IMR-90 (cell line): ENCODE measurements at regions not wholly inside any gene's neighbourhood (a gene's known extent, or its start where the extent isn't known, plus 50 kb on each side); places are given as distances from the start of the nearest gene placed in this dataset.

Experiments used
- ATAC-seq: fragments of 200-7000 bp; cut with Tn5 transposase; 2 replicates; pipeline ENCODE4 v1.9.1; 2020; ENCODE audit warnings: low read depth, mild to moderate bottlenecking, moderate library complexity
- BruUV-seq: library from RNA; stranded (reverse); fragments of 400-500 nt; replicated peaks from 2 replicates; lab custom pipeline; 2021; lab: Mats Ljungman, UMichigan
- CTCF ChIA-PET: fragments of 300-600 bp; formaldehyde crosslinking; extraction: SDS; loops from one replicate; lab custom pipeline; 2021; ENCODE audit warnings: antibody characterized with exemption; lab: Yijun Ruan, JAX
- POLR2A ChIA-PET: fragments of 300-600 bp; sonication (Branson Sonifier 250); formaldehyde crosslinking; loops from one replicate; lab custom pipeline; 2022; ENCODE audit warnings: antibody characterized with exemption; ENCODE audit not compliant: unreplicated experiment; lab: Charles Lee
- DNase-seq: peaks from one replicate; pipeline ENCODE4 v3.0.0; 2013
- H2AFZ ChIP-seq: replicated peaks from 2 replicates; pipeline ENCODE3; 2013; ENCODE audit warnings: low read length, mild to moderate bottlenecking; ENCODE audit not compliant: poor library complexity
- H2AK5ac ChIP-seq: 2 replicates; pipeline ENCODE4 v1.6.1; 2013; ENCODE audit warnings: low read depth, low read length, inconsistent platforms
- H2AK9ac ChIP-seq: replicated peaks from 2 replicates; pipeline ENCODE3; 2013; ENCODE audit warnings: mild to moderate bottlenecking, low read depth, low read length, moderate library complexity; ENCODE audit not compliant: poor library complexity
- H2BK120ac ChIP-seq: 2 replicates; pipeline ENCODE4 v1.6.1; 2013; ENCODE audit warnings: low read depth, low read length, inconsistent platforms
- H2BK15ac ChIP-seq: 3 replicates; pipeline ENCODE4 v1.6.1; 2013; ENCODE audit warnings: low read depth, low read length, inconsistent platforms
- H2BK20ac ChIP-seq: 2 replicates; pipeline ENCODE4 v1.6.1; 2013; ENCODE audit warnings: low read depth, mild to moderate bottlenecking, inconsistent platforms, low read length, moderate library complexity
- H2BK5ac ChIP-seq: 2 replicates; pipeline ENCODE4 v1.6.1; 2013; ENCODE audit warnings: mild to moderate bottlenecking, low read depth, low read length, inconsistent platforms; ENCODE audit not compliant: poor library complexity, severe bottlenecking
- H3K14ac ChIP-seq: replicated peaks from 2 replicates; pipeline ENCODE4 v1.6.1; 2013; ENCODE audit warnings: low read depth, low read length, inconsistent platforms
- H3K18ac ChIP-seq: 2 replicates; pipeline ENCODE4 v1.6.1; 2013; ENCODE audit warnings: low read depth, low read length, control low read depth
- H3K23ac ChIP-seq: 2 replicates; pipeline ENCODE4 v1.6.1; 2013; ENCODE audit warnings: low read depth, low read length, inconsistent platforms
- H3K27ac ChIP-seq: 2 replicates; pipeline ENCODE4 v1.5.1; 2013; ENCODE audit warnings: mild to moderate bottlenecking, control low read depth, low read length; ENCODE audit not compliant: insufficient read depth
- H3K27me3 ChIP-seq: 2 replicates; pipeline ENCODE4 v1.6.1; 2013; ENCODE audit warnings: low read length; ENCODE audit not compliant: control insufficient read depth, insufficient read depth
- H3K36me3 ChIP-seq: 2 replicates; pipeline ENCODE4 v1.6.1; 2013; ENCODE audit warnings: low read length, mixed read lengths; ENCODE audit not compliant: control insufficient read depth, insufficient read depth
- H3K4ac ChIP-seq: 2 replicates; pipeline ENCODE4 v1.6.1; 2013; ENCODE audit warnings: low read depth, low read length, inconsistent platforms
- H3K4me1 ChIP-seq: 2 replicates; pipeline ENCODE4 v1.6.1; 2013; ENCODE audit warnings: low read length, mixed read lengths; ENCODE audit not compliant: control insufficient read depth, insufficient read depth
- H3K4me2 ChIP-seq: 2 replicates; pipeline ENCODE4 v1.6.1; 2013; ENCODE audit warnings: low read depth, mild to moderate bottlenecking, control low read depth, low read length, moderate library complexity
- H3K4me3 ChIP-seq: 2 replicates; pipeline ENCODE4 v1.5.1; 2013; ENCODE audit warnings: low read depth, mild to moderate bottlenecking, control low read depth, low read length, moderate library complexity; ENCODE audit not compliant: insufficient read depth
- H3K56ac ChIP-seq: 2 replicates; pipeline ENCODE4 v1.6.1; 2013; ENCODE audit warnings: low read length, inconsistent platforms; ENCODE audit not compliant: insufficient read depth; ENCODE audit errors: extremely low read depth
- H3K79me1 ChIP-seq, 2 experiments: 2 replicates each; pipeline ENCODE4 v1.6.1; 2013; ENCODE audit warnings: low read length in 2 of 2, inconsistent platforms in 1 of 2, low read depth in 1 of 2
- H3K9ac ChIP-seq: 2 replicates; pipeline ENCODE4 v1.6.1; 2013; ENCODE audit warnings: low read depth, low read length, control low read depth
- H3K9me1 ChIP-seq: 2 replicates; pipeline ENCODE4 v1.6.1; 2013; ENCODE audit warnings: low read length, inconsistent platforms; ENCODE audit not compliant: insufficient read depth
- H3K9me3 ChIP-seq: 2 replicates; pipeline ENCODE4 v1.6.1; 2013; ENCODE audit warnings: low read length; ENCODE audit not compliant: control insufficient read depth, insufficient read depth
- H4K20me1 ChIP-seq: 2 replicates; pipeline ENCODE4 v1.6.1; 2013; ENCODE audit warnings: low read length, inconsistent platforms; ENCODE audit not compliant: insufficient read depth
- H4K5ac ChIP-seq: 2 replicates; pipeline ENCODE4 v1.6.1; 2013; ENCODE audit warnings: mild to moderate bottlenecking, low read depth, low read length, control low read depth
- H4K8ac ChIP-seq, 2 experiments: 2 replicates each; pipeline ENCODE4 v1.6.1; 2013; ENCODE audit warnings: low read depth in 2 of 2, low read length in 2 of 2, control low read depth in 1 of 2, inconsistent platforms in 1 of 2
- H4K91ac ChIP-seq: 2 replicates; pipeline ENCODE4 v1.6.1; 2013; ENCODE audit warnings: low read depth, low read length, inconsistent platforms; ENCODE audit not compliant: insufficient read depth
- BHLHE40 ChIP-seq: fragments of 150-350 bp; IDR thresholded peaks from 2 replicates; pipeline ENCODE4 v1.6.1; 2016; ENCODE audit warnings: mild to moderate bottlenecking, low read depth, low read length
- CEBPB ChIP-seq: IDR thresholded peaks from 2 replicates; pipeline ENCODE4 v1.6.1; 2012; ENCODE audit warnings: low read depth, low read length, improper control_type of control experiment
- MAZ ChIP-seq: IDR thresholded peaks from 2 replicates; pipeline ENCODE4 v1.6.1; 2012; ENCODE audit warnings: low read depth, mild to moderate bottlenecking, low read length, improper control_type of control experiment, moderate library complexity, borderline replicate concordance
- MXI1 ChIP-seq: IDR thresholded peaks from 2 replicates; pipeline ENCODE4 v1.6.1; 2012; ENCODE audit warnings: low read depth, mild to moderate bottlenecking, low read length, moderate library complexity, borderline replicate concordance
- NFE2L2 ChIP-seq: fragments of 150-350 bp; IDR thresholded peaks from 2 replicates; pipeline ENCODE4 v1.6.1; 2016; ENCODE audit warnings: low read depth, mild to moderate bottlenecking, low read length
- POLR2A ChIP-seq: IDR thresholded peaks from 2 replicates; pipeline ENCODE4 v1.6.1; 2012; ENCODE audit warnings: mild to moderate bottlenecking, low read depth, low read length
- RAD21 ChIP-seq: IDR thresholded peaks from 2 replicates; pipeline ENCODE4 v1.6.1; 2012; ENCODE audit warnings: low read length, improper control_type of control experiment
- RCOR1 ChIP-seq: IDR thresholded peaks from 2 replicates; pipeline ENCODE4 v1.6.1; 2012; ENCODE audit warnings: mild to moderate bottlenecking, low read length, improper control_type of control experiment; ENCODE audit not compliant: insufficient replicate concordance
- RFX5 ChIP-seq: IDR thresholded peaks from 2 replicates; pipeline ENCODE4 v1.8.0; 2012; ENCODE audit warnings: low read depth, mild to moderate bottlenecking, low read length, moderate library complexity
- dilution Hi-C: fragments of 300-500 bp; cut with HindIII; formaldehyde crosslinking; loops from one replicate; pipeline ENCODE4 v1.14.3; 2018; ENCODE audit warnings: low sequenced_read_pairs; ENCODE audit not compliant: unreplicated experiment
- in situ Hi-C: fragments of 300-500 bp; cut with MboI; formaldehyde crosslinking; loops from 3 replicates; pipeline ENCODE4 v1.14.3; 2019; ENCODE audit warnings: low sequenced_read_pairs, inconsistent platforms, mixed read lengths
- intact Hi-C: fragments of 100-400 bp; cut with micrococcal nuclease; formaldehyde crosslinking; loops from 2 replicates; pipeline ENCODE4 v1.10.0; 2022
- TF ChIP-seq, protein P1 (sequence below): fragments of 150-350 bp; IDR thresholded peaks from 2 replicates; pipeline ENCODE4 v1.6.1; 2016; ENCODE audit warnings: low read depth, mild to moderate bottlenecking, low read length, moderate library complexity, borderline replicate concordance
- TF ChIP-seq, protein P2 (sequence below): conservative IDR thresholded peaks from 2 replicates; pipeline ENCODE4 v1.5.1; 2012; ENCODE audit warnings: mild to moderate bottlenecking, low read depth, low read length, improper control_type of control experiment

DNA sequence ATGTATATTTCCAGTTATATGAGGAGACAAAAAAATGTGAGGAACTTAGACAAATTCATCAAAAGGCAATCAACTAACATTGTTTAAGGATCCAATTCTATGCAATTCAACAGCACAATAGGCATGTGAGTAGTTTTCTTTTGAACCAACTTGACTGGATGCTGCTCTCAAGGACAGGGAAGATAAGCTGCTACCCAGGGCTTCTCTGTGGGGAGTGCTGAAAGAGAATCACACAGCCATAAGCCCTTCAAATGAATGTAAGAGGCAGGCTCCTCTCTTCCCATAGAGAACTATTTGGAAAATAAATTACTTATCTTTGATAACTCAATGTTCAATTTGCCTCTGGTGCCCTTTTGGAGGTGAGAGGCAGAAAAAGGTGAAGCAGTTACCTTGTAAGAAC, 1413.6 kb downstream of the PCDH7 start:
- H4K20me1 ChIP-seq, result no peaks in the 10 kb centered on the region
- no peaks in the 10 kb centered on the region for H3K4me1 ChIP-seq
- no peak overlapping the region for H3K4me2 ChIP-seq
- no peak overlapping the region for H4K8ac ChIP-seq
- H3K18ac ChIP-seq, result no peak overlapping the region
- H2AK9ac ChIP-seq, result no peak overlapping the region
- ATAC-seq (no peak), DNase-seq (no peak)
- no peak for TF ChIP-seq NFE2L2
- no peak for TF ChIP-seq BHLHE40
- TF ChIP-seq, protein P1, sequence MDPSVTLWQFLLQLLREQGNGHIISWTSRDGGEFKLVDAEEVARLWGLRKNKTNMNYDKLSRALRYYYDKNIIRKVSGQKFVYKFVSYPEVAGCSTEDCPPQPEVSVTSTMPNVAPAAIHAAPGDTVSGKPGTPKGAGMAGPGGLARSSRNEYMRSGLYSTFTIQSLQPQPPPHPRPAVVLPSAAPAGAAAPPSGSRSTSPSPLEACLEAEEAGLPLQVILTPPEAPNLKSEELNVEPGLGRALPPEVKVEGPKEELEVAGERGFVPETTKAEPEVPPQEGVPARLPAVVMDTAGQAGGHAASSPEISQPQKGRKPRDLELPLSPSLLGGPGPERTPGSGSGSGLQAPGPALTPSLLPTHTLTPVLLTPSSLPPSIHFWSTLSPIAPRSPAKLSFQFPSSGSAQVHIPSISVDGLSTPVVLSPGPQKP, result no peak
- TF ChIP-seq POLR2A, result no peak
- TF ChIP-seq RAD21, result no peak
- TF ChIP-seq, protein P2, sequence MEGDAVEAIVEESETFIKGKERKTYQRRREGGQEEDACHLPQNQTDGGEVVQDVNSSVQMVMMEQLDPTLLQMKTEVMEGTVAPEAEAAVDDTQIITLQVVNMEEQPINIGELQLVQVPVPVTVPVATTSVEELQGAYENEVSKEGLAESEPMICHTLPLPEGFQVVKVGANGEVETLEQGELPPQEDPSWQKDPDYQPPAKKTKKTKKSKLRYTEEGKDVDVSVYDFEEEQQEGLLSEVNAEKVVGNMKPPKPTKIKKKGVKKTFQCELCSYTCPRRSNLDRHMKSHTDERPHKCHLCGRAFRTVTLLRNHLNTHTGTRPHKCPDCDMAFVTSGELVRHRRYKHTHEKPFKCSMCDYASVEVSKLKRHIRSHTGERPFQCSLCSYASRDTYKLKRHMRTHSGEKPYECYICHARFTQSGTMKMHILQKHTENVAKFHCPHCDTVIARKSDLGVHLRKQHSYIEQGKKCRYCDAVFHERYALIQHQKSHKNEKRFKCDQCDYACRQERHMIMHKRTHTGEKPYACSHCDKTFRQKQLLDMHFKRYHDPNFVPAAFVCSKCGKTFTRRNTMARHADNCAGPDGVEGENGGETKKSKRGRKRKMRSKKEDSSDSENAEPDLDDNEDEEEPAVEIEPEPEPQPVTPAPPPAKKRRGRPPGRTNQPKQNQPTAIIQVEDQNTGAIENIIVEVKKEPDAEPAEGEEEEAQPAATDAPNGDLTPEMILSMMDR, result no peak
- TF ChIP-seq MXI1, result no peak
- TF ChIP-seq CEBPB, result no peak
- no peak for TF ChIP-seq RCOR1
- no peak for TF ChIP-seq MAZ
- TF ChIP-seq RFX5, result no peak
- intact Hi-C loops, result no loop called here
- ChIA-PET CTCF (no interaction called here), POLR2A (no interaction called here)
- H2AK5ac ChIP-seq, result no peak overlapping the region
- no peak overlapping the region for H2AFZ ChIP-seq
- no peaks in the 10 kb centered on the region for H3K9me1 ChIP-seq
- no peak overlapping the region for H3K23ac ChIP-seq
- no peak overlapping the region for H2BK15ac ChIP-seq
- no peak overlapping the region for H2BK5ac ChIP-seq
- no peaks in the 10 kb centered on the region for H3K36me3 ChIP-seq
- H2BK120ac ChIP-seq, result no peak overlapping the region
- H4K91ac ChIP-seq, result no peak overlapping the region
- BruUV-seq, result no TSS peak
- no peak overlapping the region for H3K27ac ChIP-seq
- H3K56ac ChIP-seq, result no peak overlapping the region
- H3K14ac ChIP-seq, result no peak overlapping the region
- no peaks in the 10 kb centered on the region for H3K27me3 ChIP-seq
- H3K4me3 ChIP-seq, result no peak overlapping the region
- H3K9me3 ChIP-seq, result no peaks in the 10 kb centered on the region
- no peaks in the 10 kb centered on the region for H3K79me1 ChIP-seq
- no peak overlapping the region for H4K5ac ChIP-seq
- H3K4ac ChIP-seq, result no peak overlapping the region
- dilution Hi-C loops, result no loop called here
- no peak overlapping the region for H2BK20ac ChIP-seq
- in situ Hi-C loops, result no loop called here
- H3K9ac ChIP-seq, result no peak overlapping the region
